Liver (tissue), 8 donors: ENCODE measurements at regions not wholly inside any gene's neighbourhood (a gene's known extent, or its start where the extent isn't known, plus 50 kb on each side); places are given as distances from the start of the nearest gene placed in this dataset.

ENCODE experiments used
- DNase-seq: peaks from one replicate; pipeline ENCODE4 v3.0.0-alpha.2; 2017; ENCODE audit warnings: low spot score
- H3K27ac ChIP-seq, 2 donors: one replicate each; pipeline ENCODE4 v1.7.0; 2013; ENCODE audit warnings: inconsistent platforms in 2 of 2, low read length in 2 of 2, control low read depth in 1 of 2, low read depth in 1 of 2, mild to moderate bottlenecking in 1 of 2
- H3K27me3 ChIP-seq, 4 donors: one replicate each; pipeline versions ENCODE4 v1.6.1 to v1.7.0; 2013; ENCODE audit warnings: low read length in 3 of 4, inconsistent platforms in 1 of 4, mild to moderate bottlenecking in 1 of 4, moderate library complexity in 1 of 4; ENCODE audit not compliant: control insufficient read depth in 4 of 4, insufficient read depth in 4 of 4
- H3K36me3 ChIP-seq, 4 donors: one replicate each; pipeline versions ENCODE4 v1.6.1 to v1.7.0; 2013; ENCODE audit warnings: low read length in 3 of 4, mild to moderate bottlenecking in 3 of 4, low read depth in 1 of 4, moderate library complexity in 1 of 4; ENCODE audit not compliant: control insufficient read depth in 4 of 4, insufficient read depth in 3 of 4
- H3K4me1 ChIP-seq, 4 donors: one replicate each; pipeline versions ENCODE4 v1.6.1 to v1.7.0; 2013; ENCODE audit warnings: low read length in 3 of 4, mild to moderate bottlenecking in 3 of 4, moderate library complexity in 1 of 4; ENCODE audit not compliant: control insufficient read depth in 4 of 4, insufficient read depth in 4 of 4
- H3K4me3 ChIP-seq, 3 donors: one replicate each; pipeline versions ENCODE4 v1.6.1 to v1.7.0; 2013; ENCODE audit warnings: low read length in 3 of 3, control low read depth in 1 of 3, low read depth in 1 of 3, mild to moderate bottlenecking in 1 of 3
- H3K9ac ChIP-seq, 2 donors: one replicate each; pipeline ENCODE4 v1.7.0; 2013; ENCODE audit warnings: low read length in 2 of 2, mild to moderate bottlenecking in 2 of 2, moderate library complexity in 2 of 2, control low read depth in 1 of 2, low read depth in 1 of 2
- H3K9me3 ChIP-seq, 4 donors: one replicate each; pipeline versions ENCODE4 v1.6.1 to v1.7.0; 2013; ENCODE audit warnings: low read length in 3 of 4; ENCODE audit not compliant: control insufficient read depth in 4 of 4
- ATF3 ChIP-seq: IDR thresholded peaks from 2 replicates; pipeline ENCODE4 v1.6.1; 2016; ENCODE audit warnings: antibody characterized with exemption
- EGR1 ChIP-seq, 2 donors: IDR thresholded peaks; 2 replicates each; pipeline ENCODE4 v1.6.1; 2016 to 2018; ENCODE audit warnings: antibody characterized with exemption in 2 of 2, low read depth in 2 of 2
- FOXA1 ChIP-seq: IDR thresholded peaks from 2 replicates; pipeline ENCODE4 v1.6.1; 2016; ENCODE audit warnings: antibody characterized with exemption
- FOXA2 ChIP-seq: IDR thresholded peaks from 2 replicates; pipeline ENCODE4 v1.6.1; 2016; ENCODE audit warnings: antibody characterized with exemption
- HNF4A ChIP-seq, 2 donors: conservative IDR thresholded peaks; 2 replicates each; pipeline ENCODE4 v1.6.1; 2016; ENCODE audit warnings: antibody characterized with exemption in 2 of 2, mild to moderate bottlenecking in 2 of 2
- JUND ChIP-seq, 2 donors: IDR thresholded peaks; 2 replicates each; pipeline ENCODE4 v1.6.1; 2016; ENCODE audit warnings: antibody characterized with exemption in 2 of 2
- NR2F2 ChIP-seq: IDR thresholded peaks from 2 replicates; pipeline ENCODE4 v1.6.1; 2016; ENCODE audit warnings: antibody characterized with exemption
- REST ChIP-seq: IDR thresholded peaks from 2 replicates; pipeline ENCODE4 v1.6.1; 2016; ENCODE audit warnings: antibody characterized with exemption, mild to moderate bottlenecking
- RXRA ChIP-seq, 2 donors: IDR thresholded peaks; 2 replicates each; pipeline ENCODE4 v1.6.1; 2017 to 2018; ENCODE audit warnings: antibody characterized with exemption in 2 of 2, mild to moderate bottlenecking in 1 of 2
- YY1 ChIP-seq: IDR thresholded peaks from 2 replicates; pipeline ENCODE4 v1.6.1; 2016; ENCODE audit warnings: antibody characterized with exemption, mild to moderate bottlenecking
- WGBS: extraction: QIAGEN DNeasy Blood & Tissue Kit; methylation state at CpG from one replicate; pipeline ENCODE4 v1.1.7; 2013; 5-methylcytosine and 5-hydroxymethylcytosine counted together
- TF ChIP-seq, protein P1 (sequence below): IDR thresholded peaks from 2 replicates; pipeline ENCODE4 v1.6.1; 2016; ENCODE audit warnings: antibody characterized with exemption
- TF ChIP-seq, protein P2 (sequence below): IDR thresholded peaks from 2 replicates; pipeline ENCODE4 v1.6.1; 2016; ENCODE audit warnings: antibody characterized with exemption
- TF ChIP-seq, protein P3 (sequence below): fragments of 150-350 bp; IDR thresholded peaks from 2 replicates; pipeline ENCODE4 v1.5.1; 2017; ENCODE audit warnings: improper control_type of control experiment, low read depth, low read length; ENCODE audit not compliant: missing input control
- donor health status: healthy.
- donor health status: healthy.
- donor health status: healthy.
- donor health status: healthy.
- donor health status: healthy.

DNA sequence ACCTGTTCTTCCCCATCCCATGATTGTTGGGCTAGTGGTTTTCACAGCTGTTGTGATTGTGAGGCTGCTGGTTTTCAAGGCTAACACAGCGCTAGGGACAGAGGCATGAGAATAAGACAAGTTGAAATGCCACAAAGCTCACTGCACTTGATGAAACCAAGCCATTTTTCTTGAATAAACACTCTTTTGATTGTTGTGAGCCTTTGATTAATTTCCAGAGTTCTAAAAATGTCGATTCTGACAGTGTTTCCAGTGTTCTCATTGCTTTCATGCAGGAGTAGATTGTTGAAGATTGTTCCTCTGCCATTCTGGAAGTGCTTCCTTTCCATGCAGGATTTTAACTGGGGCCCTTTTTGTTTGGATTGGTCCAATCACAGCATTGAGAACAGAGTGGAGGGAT, 134.9 kb upstream of the GRIK3 start:
- peaks cover 0 to 5% (median under 1%) of the 10 kb centered on the region in 4 donors for H3K27me3 ChIP-seq
- no peak overlapping the region for H3K27ac ChIP-seq
- H3K4me3 ChIP-seq: no peak overlapping the region
- no peak for TF ChIP-seq JUND (IDR thresholded peaks at IDR 0.05)
- TF ChIP-seq REST: no peak
- TF ChIP-seq, protein P1, sequence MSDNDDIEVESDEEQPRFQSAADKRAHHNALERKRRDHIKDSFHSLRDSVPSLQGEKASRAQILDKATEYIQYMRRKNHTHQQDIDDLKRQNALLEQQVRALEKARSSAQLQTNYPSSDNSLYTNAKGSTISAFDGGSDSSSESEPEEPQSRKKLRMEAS: no peak
- no peak for TF ChIP-seq YY1
- H3K36me3 ChIP-seq: no peaks in the 10 kb centered on the region
- H3K9ac ChIP-seq: no peak overlapping the region
- 60% methylated on average over 2 of the region's 2 CpGs for WGBS
- no peaks in the 10 kb centered on the region for H3K4me1 ChIP-seq
- no peak for DNase-seq
- peaks cover 0 to 4% (median 0%) of the 10 kb centered on the region in 4 donors for H3K9me3 ChIP-seq

DNA sequence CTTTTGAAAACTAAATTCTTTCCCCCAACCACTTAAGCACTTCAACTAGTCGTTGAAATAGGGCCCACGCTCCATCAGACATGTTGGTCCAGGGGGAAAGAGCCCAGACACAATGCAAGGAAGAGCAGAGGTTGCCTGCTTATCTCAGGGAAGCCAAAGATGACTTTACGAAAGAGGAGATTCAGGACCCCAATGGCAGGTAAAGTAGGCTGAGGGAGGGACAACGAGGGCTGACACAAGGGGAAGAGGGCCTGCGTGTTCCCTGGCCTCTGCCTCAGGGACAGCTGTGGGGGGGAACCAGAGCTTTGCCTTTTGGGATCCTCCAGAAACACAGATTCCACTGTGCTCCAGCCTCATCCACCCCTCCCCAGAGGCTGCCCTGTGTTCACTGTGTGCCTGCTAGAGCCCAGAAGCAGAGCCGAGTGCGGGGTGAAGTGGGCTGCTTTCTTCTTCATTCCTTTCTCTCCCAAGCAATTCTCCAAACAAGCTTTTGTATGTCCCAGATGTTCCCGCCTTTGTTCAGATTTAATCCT, 135.5 kb upstream of the GRIK3 start:
- no peaks in the 10 kb centered on the region for H3K4me1 ChIP-seq
- peaks cover 0 to 4% (median 0%) of the 10 kb centered on the region in 4 donors for H3K9me3 ChIP-seq
- H3K36me3 ChIP-seq: no peaks in the 10 kb centered on the region
- DNase-seq: no peak
- no peak overlapping the region for H3K27ac ChIP-seq
- H3K27me3 ChIP-seq: peaks cover 0 to 5% (median under 1%) of the 10 kb centered on the region in 4 donors
- TF ChIP-seq RXRA (IDR thresholded peaks at IDR 0.05) (no peak), FOXA1 (no peak), ATF3 (no peak), EGR1 (IDR thresholded peaks at IDR 0.05; ENCODE audit: low read depth in 2 of 2) (no peak), HNF4A (conservative IDR thresholded peaks at IDR 0.05) (no peak), FOXA2 (no peak), NR2F2 (no peak)
- TF ChIP-seq, protein P2, sequence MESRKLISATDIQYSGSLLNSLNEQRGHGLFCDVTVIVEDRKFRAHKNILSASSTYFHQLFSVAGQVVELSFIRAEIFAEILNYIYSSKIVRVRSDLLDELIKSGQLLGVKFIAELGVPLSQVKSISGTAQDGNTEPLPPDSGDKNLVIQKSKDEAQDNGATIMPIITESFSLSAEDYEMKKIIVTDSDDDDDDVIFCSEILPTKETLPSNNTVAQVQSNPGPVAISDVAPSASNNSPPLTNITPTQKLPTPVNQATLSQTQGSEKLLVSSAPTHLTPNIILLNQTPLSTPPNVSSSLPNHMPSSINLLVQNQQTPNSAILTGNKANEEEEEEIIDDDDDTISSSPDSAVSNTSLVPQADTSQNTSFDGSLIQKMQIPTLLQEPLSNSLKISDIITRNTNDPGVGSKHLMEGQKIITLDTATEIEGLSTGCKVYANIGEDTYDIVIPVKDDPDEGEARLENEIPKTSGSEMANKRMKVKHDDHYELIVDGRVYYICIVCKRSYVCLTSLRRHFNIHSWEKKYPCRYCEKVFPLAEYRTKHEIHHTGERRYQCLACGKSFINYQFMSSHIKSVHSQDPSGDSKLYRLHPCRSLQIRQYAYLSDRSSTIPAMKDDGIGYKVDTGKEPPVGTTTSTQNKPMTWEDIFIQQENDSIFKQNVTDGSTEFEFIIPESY: no peak
- TF ChIP-seq, protein P3, sequence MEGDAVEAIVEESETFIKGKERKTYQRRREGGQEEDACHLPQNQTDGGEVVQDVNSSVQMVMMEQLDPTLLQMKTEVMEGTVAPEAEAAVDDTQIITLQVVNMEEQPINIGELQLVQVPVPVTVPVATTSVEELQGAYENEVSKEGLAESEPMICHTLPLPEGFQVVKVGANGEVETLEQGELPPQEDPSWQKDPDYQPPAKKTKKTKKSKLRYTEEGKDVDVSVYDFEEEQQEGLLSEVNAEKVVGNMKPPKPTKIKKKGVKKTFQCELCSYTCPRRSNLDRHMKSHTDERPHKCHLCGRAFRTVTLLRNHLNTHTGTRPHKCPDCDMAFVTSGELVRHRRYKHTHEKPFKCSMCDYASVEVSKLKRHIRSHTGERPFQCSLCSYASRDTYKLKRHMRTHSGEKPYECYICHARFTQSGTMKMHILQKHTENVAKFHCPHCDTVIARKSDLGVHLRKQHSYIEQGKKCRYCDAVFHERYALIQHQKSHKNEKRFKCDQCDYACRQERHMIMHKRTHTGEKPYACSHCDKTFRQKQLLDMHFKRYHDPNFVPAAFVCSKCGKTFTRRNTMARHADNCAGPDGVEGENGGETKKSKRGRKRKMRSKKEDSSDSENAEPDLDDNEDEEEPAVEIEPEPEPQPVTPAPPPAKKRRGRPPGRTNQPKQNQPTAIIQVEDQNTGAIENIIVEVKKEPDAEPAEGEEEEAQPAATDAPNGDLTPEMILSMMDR: no peak
- no peak overlapping the region for H3K9ac ChIP-seq
- no peak overlapping the region for H3K4me3 ChIP-seq
- 72% methylated on average over 8 of the region's 8 CpGs for WGBS
